ENCODE measurements at regions not wholly inside any gene's neighbourhood (a gene's known extent, or its start where the extent isn't known, plus 50 kb on each side); places are given as distances from the start of the nearest gene placed in this dataset.

GRCh38 chr4:53659112-53659511, 67.8 kb upstream of the LNX1 start:
- Mint-ChIP-seq H3K36me3 (ENCODE audit: low read depth) (no peaks in the 10 kb centered on the region), H3K9me3 (no peaks in the 10 kb centered on the region), H3K27ac (no peak overlapping the region), H3K4me3 (ENCODE audit: low read depth) (no peak overlapping the region), H3K4me1 (ENCODE audit: low read depth) (no peaks in the 10 kb centered on the region), H3K27me3 (ENCODE audit: low read depth) (no peaks in the 10 kb centered on the region)
- DNase-seq (ENCODE audit: low spot score): no peak
- intact Hi-C loops (cut with micrococcal nuclease): no loop called here

DNA sequence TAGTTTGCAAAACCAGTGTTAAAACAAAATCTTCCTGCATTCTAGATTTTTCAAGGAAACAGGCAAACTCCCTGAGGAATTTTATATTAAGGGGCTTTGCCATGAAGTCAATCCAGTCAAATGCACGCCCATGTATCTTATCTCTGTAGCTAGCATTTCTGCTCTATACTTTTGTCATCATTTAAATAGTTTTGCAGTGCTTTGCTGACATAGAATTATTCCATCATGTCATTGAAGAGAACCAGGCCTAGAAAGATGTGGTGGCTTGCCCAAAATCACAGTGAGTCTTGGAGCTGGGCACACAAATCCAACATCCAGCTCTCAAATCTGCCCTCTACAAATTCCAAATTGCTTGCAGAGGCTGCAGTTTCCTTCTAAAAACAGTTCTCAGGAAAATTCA, 66.7 kb upstream of the LNX1 start:
- no peaks in the 10 kb centered on the region for H3K4me1 Mint-ChIP-seq (ENCODE audit: low read depth)
- intact Hi-C loops (cut with micrococcal nuclease): no loop called here
- DNase-seq (ENCODE audit: low spot score): no peak
- no peaks in the 10 kb centered on the region for H3K9me3 Mint-ChIP-seq
- H3K4me3 Mint-ChIP-seq (ENCODE audit: low read depth): no peak overlapping the region
- no peaks in the 10 kb centered on the region for H3K27me3 Mint-ChIP-seq (ENCODE audit: low read depth)
- H3K36me3 Mint-ChIP-seq (ENCODE audit: low read depth): no peaks in the 10 kb centered on the region
- no peak overlapping the region for H3K27ac Mint-ChIP-seq

GRCh38 chr4:53656421-53656981, 65.2 kb upstream of the LNX1 start:
- H3K9me3 Mint-ChIP-seq: no peaks in the 10 kb centered on the region
- H3K27ac Mint-ChIP-seq: no peak overlapping the region
- intact Hi-C loops (cut with micrococcal nuclease): no loop called here
- H3K4me3 Mint-ChIP-seq (ENCODE audit: low read depth): no peak overlapping the region
- DNase-seq (ENCODE audit: low spot score): no peak
- H3K4me1 Mint-ChIP-seq (ENCODE audit: low read depth): no peaks in the 10 kb centered on the region
- no peaks in the 10 kb centered on the region for H3K27me3 Mint-ChIP-seq (ENCODE audit: low read depth)
- H3K36me3 Mint-ChIP-seq (ENCODE audit: low read depth): no peaks in the 10 kb centered on the region

DNA sequence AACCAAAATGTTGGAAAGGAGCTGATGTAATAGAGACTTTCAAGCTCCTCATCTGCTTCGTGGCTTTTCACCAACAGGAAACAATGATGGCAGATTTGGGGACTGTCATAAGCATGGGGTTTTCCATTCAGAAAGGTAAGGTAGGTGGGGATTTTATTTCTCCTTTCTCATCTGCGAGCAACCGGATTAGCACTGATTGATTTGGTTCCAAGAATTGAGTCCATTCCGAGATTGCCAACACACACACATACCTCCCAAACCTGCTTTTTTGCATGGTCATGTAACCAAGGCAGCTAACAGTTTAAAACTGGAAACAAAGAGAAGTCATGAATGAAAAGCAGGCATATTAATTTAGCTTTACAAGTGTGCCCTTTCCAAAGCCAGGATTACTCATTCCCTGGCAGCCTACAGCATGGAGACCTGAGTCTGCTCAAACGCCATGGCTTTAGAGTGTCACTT, 63.0 kb upstream of the LNX1 start:
- no peak for DNase-seq (ENCODE audit: low spot score)

DNA sequence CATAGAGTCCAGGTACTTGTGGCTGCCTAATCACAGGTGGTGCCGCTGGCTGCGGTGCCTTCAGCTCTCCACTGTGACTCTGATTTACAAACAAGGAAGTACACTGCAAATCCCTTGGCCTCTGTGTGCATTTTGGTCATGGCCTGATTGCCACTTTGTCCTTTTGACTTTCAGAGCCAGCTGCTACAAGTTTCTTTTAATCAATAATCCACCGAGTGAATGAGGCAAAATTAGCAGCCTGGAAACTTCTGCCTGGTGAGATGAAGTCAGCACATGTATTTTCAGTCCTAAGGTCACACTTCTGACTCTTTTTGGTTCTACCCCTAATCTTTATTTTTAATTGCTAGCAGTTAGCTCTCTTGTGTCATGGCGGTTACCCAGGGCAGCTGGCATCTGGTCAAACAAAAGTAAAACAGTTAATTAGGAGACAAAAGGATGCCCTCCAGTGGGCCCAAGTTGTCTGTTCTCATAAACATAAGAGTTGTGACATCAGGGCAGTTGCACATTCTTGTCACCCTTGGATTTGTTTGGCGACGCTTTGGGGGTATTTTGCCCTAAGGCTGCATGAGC, 62.3 kb upstream of the LNX1 start:
- no peak for DNase-seq (ENCODE audit: low spot score)
- H3K27me3 Mint-ChIP-seq (ENCODE audit: low read depth): no peaks in the 10 kb centered on the region
- no peaks in the 10 kb centered on the region for H3K4me1 Mint-ChIP-seq (ENCODE audit: low read depth)
- H3K4me3 Mint-ChIP-seq (ENCODE audit: low read depth): no peak overlapping the region
- no peaks in the 10 kb centered on the region for H3K36me3 Mint-ChIP-seq (ENCODE audit: low read depth)
- H3K9me3 Mint-ChIP-seq: no peaks in the 10 kb centered on the region
- intact Hi-C loops (cut with micrococcal nuclease): no loop called here
- H3K27ac Mint-ChIP-seq: no peak overlapping the region

More for the DNA sequence above, 63.0 kb upstream of the LNX1 start:
- Mint-ChIP-seq H3K4me1 (ENCODE audit: low read depth) (no peaks in the 10 kb centered on the region), H3K9me3 (no peaks in the 10 kb centered on the region), H3K4me3 (ENCODE audit: low read depth) (no peak overlapping the region), H3K27ac (no peak overlapping the region), H3K36me3 (ENCODE audit: low read depth) (no peaks in the 10 kb centered on the region), H3K27me3 (ENCODE audit: low read depth) (no peaks in the 10 kb centered on the region)
- intact Hi-C loops (cut with micrococcal nuclease): no loop called here

GRCh38 chr4:53651156-53651735, 60.0 kb upstream of the LNX1 start:
- no peak for DNase-seq (ENCODE audit: low spot score)
- Mint-ChIP-seq H3K27ac (no peak overlapping the region), H3K36me3 (ENCODE audit: low read depth) (no peaks in the 10 kb centered on the region), H3K4me1 (ENCODE audit: low read depth) (no peaks in the 10 kb centered on the region), H3K27me3 (ENCODE audit: low read depth) (no peaks in the 10 kb centered on the region), H3K4me3 (ENCODE audit: low read depth) (no peak overlapping the region), H3K9me3 (no peaks in the 10 kb centered on the region)
- intact Hi-C loops (cut with micrococcal nuclease): no loop called here

- Mint-ChIP-seq H3K27ac (no peak overlapping the region), H3K27me3 (ENCODE audit: low read depth) (no peaks in the 10 kb centered on the region), H3K36me3 (ENCODE audit: low read depth) (no peaks in the 10 kb centered on the region), H3K4me1 (ENCODE audit: low read depth) (no peaks in the 10 kb centered on the region), H3K9me3 (no peaks in the 10 kb centered on the region), H3K4me3 (ENCODE audit: low read depth) (no peak overlapping the region)
- intact Hi-C loops (cut with micrococcal nuclease): no loop called here
- no peak for DNase-seq (ENCODE audit: low spot score)
Observed at GRCh38 chr4:53649357-53649756, 58.1 kb upstream of the LNX1 start.

- no peak for DNase-seq (ENCODE audit: low spot score)
- intact Hi-C loops (cut with micrococcal nuclease): no loop called here
- Mint-ChIP-seq H3K9me3 (no peaks in the 10 kb centered on the region), H3K27ac (no peak overlapping the region), H3K27me3 (ENCODE audit: low read depth) (no peaks in the 10 kb centered on the region), H3K4me1 (ENCODE audit: low read depth) (no peaks in the 10 kb centered on the region), H3K4me3 (ENCODE audit: low read depth) (no peak overlapping the region), H3K36me3 (ENCODE audit: low read depth) (no peaks in the 10 kb centered on the region)
Observed at GRCh38 chr4:53647547-53647946, 56.3 kb upstream of the LNX1 start.

DNA sequence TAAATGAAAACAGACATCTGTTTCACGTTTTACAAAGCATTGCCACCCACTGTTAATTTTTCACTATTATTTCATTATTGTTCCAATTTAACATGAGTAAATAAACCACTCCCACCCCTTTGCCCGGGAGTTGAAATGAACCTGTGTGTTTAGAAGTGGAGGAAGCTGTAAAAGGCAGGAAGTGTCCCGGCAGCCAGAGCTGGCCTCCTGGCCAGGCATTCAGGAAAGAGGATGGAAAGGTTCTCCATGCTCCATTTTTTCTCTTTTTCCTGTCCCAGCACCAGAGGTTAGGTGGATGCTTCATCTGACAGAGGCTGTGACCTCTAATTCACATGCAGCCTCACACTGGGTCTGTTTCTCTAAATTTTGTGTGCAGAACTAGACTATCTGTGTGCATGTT, 55.5 kb upstream of the LNX1 start:
- intact Hi-C loops (cut with micrococcal nuclease): no loop called here
- Mint-ChIP-seq H3K9me3 (no peaks in the 10 kb centered on the region), H3K4me3 (ENCODE audit: low read depth) (no peak overlapping the region), H3K4me1 (ENCODE audit: low read depth) (no peaks in the 10 kb centered on the region), H3K27me3 (ENCODE audit: low read depth) (no peaks in the 10 kb centered on the region), H3K27ac (no peak overlapping the region), H3K36me3 (ENCODE audit: low read depth) (no peaks in the 10 kb centered on the region)
- DNase-seq (ENCODE audit: low spot score): no peak

DNA sequence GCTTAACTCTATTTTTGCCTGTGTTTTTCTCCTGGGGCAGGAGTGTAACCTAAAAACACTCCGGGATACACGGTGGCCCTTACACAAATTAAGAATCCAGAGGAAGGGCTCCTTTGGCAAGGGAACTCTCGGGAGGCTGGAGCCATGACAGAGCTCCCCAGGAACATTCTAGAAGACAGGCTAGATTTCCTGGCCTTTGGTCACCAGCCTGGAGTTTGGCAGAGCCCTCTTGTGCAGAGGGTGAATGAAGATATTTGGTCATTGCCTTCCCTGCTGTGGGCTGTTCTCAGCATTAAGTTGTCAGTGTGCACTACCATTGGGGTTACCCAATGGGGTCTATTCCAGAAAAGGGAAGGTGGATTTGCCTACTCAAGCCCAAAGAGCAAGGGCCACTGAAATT, 53.8 kb upstream of the LNX1 start:
- no peak for DNase-seq (ENCODE audit: low spot score)
- H3K27ac Mint-ChIP-seq: no peak overlapping the region
- H3K4me1 Mint-ChIP-seq (ENCODE audit: low read depth): no peaks in the 10 kb centered on the region
- H3K9me3 Mint-ChIP-seq: no peaks in the 10 kb centered on the region
- intact Hi-C loops (cut with micrococcal nuclease): no loop called here
- H3K27me3 Mint-ChIP-seq (ENCODE audit: low read depth): no peaks in the 10 kb centered on the region
- no peak overlapping the region for H3K4me3 Mint-ChIP-seq (ENCODE audit: low read depth)
- no peaks in the 10 kb centered on the region for H3K36me3 Mint-ChIP-seq (ENCODE audit: low read depth)

DNA sequence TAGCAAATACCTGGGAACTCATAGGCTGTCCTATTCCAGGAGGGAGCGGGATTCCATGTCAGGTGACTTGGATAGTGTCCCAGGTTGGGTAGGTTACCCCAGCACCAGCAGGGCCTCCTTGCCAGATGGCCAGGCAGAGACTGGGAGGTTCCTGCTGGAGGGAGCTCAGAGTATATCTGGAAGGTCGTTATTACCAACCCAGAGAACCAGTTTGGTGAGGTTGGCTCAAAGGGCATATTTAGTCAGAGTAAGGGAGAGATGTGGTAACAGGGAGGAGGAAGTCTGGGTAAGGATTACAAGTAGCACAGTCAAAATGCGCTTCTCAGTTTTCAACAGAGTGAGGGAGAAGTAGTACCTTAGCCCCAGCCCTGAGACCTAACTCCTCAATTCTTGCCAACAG, 53.3 kb upstream of the LNX1 start:
- no peak for DNase-seq (ENCODE audit: low spot score)
- H3K27ac Mint-ChIP-seq: no peak overlapping the region
- H3K4me1 Mint-ChIP-seq (ENCODE audit: low read depth): no peaks in the 10 kb centered on the region
- intact Hi-C loops (cut with micrococcal nuclease): no loop called here
- H3K4me3 Mint-ChIP-seq (ENCODE audit: low read depth): no peak overlapping the region
- H3K9me3 Mint-ChIP-seq: no peaks in the 10 kb centered on the region
- no peaks in the 10 kb centered on the region for H3K27me3 Mint-ChIP-seq (ENCODE audit: low read depth)
- H3K36me3 Mint-ChIP-seq (ENCODE audit: low read depth): no peaks in the 10 kb centered on the region
